ENCODE measurements at regions not wholly inside any gene's neighbourhood (a gene's known extent, or its start where the extent isn't known, plus 50 kb on each side); places are given as distances from the start of the nearest gene placed in this dataset.

DNA sequence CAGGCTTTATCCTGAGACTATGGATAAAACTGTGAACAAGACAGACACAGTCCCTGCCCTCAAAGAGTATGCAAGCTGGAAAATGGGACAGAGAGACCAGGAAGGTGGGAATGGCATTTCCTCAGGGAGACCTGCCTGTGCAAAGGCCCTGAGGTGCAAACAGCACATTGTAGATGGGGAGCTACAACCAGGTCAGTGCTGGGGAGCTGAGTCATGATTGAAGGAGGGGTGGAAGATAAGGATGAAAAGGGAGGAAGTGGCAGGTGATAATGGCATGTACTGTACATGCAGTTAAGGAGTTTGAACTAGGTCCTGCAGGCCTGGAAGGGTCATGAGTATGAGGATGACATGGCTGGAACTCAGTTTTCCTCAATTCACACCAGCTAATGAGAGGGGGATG is 75.5 kb upstream of the BOD1 start (continued):
- TF ChIP-seq PYGO2 (tag; IDR thresholded peaks at IDR 0.05) (no peak), SMARCC2 (IDR thresholded peaks at IDR 0.05; ENCODE audit: low read depth) (no peak), TCF3 (CRISPR knock-in tag; IDR thresholded peaks at IDR 0.05) (peak; percentile 60), KDM5B (IDR thresholded peaks at IDR 0.05; ENCODE audit: insufficient replicate concordance, low read depth, low read length) (no peak), ZNF445 (CRISPR knock-in tag; IDR thresholded peaks at IDR 0.05; ENCODE audit: low read depth) (no peak), LCOR (CRISPR knock-in tag; IDR thresholded peaks at IDR 0.05) (no peak), SMC3 (conservative IDR thresholded peaks at IDR 0.05; ENCODE audit: insufficient read depth, low read depth, low read length) (no peak), COPS2 (conservative IDR thresholded peaks at IDR 0.05) (no peak), RBBP5 (IDR thresholded peaks at IDR 0.05; ENCODE audit: borderline replicate concordance, insufficient read depth, low read length, poor library complexity, severe bottlenecking) (no peak), NFATC3 (IDR thresholded peaks at IDR 0.05) (0 out of 2 replicates have a peak, but pooled peaks have one; percentile 44), ZNF175 (CRISPR knock-in tag; IDR thresholded peaks at IDR 0.05; ENCODE audit: low read depth) (no peak), FUS (optimal IDR thresholded peaks at IDR 0.05; ENCODE audit: low read depth, low read length) (no peak), ZNF212 (CRISPR knock-in tag; IDR thresholded peaks at IDR 0.05) (no peak), RBM15 (IDR thresholded peaks at IDR 0.05; ENCODE audit: insufficient read depth, low read length) (no peak), MCM7 (IDR thresholded peaks at IDR 0.05) (no peak), HDAC2 (IDR thresholded peaks at IDR 0.05) (peak; percentile 97)
- TF ChIP-seq, protein P1, sequence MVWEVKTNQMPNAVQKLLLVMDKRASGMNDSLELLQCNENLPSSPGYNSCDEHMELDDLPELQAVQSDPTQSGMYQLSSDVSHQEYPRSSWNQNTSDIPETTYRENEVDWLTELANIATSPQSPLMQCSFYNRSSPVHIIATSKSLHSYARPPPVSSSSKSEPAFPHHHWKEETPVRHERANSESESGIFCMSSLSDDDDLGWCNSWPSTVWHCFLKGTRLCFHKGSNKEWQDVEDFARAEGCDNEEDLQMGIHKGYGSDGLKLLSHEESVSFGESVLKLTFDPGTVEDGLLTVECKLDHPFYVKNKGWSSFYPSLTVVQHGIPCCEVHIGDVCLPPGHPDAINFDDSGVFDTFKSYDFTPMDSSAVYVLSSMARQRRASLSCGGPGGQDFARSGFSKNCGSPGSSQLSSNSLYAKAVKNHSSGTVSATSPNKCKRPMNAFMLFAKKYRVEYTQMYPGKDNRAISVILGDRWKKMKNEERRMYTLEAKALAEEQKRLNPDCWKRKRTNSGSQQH (CRISPR knock-in tag; IDR thresholded peaks at IDR 0.05), result no peak
- TF ChIP-seq, protein P2, sequence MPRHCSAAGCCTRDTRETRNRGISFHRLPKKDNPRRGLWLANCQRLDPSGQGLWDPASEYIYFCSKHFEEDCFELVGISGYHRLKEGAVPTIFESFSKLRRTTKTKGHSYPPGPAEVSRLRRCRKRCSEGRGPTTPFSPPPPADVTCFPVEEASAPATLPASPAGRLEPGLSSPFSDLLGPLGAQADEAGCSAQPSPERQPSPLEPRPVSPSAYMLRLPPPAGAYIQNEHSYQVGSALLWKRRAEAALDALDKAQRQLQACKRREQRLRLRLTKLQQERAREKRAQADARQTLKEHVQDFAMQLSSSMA (CRISPR knock-in tag; IDR thresholded peaks at IDR 0.05), result no peak
- TF ChIP-seq, protein P3, sequence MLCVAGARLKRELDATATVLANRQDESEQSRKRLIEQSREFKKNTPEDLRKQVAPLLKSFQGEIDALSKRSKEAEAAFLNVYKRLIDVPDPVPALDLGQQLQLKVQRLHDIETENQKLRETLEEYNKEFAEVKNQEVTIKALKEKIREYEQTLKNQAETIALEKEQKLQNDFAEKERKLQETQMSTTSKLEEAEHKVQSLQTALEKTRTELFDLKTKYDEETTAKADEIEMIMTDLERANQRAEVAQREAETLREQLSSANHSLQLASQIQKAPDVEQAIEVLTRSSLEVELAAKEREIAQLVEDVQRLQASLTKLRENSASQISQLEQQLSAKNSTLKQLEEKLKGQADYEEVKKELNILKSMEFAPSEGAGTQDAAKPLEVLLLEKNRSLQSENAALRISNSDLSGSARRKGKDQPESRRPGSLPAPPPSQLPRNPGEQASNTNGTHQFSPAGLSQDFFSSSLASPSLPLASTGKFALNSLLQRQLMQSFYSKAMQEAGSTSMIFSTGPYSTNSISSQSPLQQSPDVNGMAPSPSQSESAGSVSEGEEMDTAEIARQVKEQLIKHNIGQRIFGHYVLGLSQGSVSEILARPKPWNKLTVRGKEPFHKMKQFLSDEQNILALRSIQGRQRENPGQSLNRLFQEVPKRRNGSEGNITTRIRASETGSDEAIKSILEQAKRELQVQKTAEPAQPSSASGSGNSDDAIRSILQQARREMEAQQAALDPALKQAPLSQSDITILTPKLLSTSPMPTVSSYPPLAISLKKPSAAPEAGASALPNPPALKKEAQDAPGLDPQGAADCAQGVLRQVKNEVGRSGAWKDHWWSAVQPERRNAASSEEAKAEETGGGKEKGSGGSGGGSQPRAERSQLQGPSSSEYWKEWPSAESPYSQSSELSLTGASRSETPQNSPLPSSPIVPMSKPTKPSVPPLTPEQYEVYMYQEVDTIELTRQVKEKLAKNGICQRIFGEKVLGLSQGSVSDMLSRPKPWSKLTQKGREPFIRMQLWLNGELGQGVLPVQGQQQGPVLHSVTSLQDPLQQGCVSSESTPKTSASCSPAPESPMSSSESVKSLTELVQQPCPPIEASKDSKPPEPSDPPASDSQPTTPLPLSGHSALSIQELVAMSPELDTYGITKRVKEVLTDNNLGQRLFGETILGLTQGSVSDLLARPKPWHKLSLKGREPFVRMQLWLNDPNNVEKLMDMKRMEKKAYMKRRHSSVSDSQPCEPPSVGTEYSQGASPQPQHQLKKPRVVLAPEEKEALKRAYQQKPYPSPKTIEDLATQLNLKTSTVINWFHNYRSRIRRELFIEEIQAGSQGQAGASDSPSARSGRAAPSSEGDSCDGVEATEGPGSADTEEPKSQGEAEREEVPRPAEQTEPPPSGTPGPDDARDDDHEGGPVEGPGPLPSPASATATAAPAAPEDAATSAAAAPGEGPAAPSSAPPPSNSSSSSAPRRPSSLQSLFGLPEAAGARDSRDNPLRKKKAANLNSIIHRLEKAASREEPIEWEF (CRISPR knock-in tag; IDR thresholded peaks at IDR 0.05), result no peak

Measured in K562 (cell line).